ENCODE measurements at regions not wholly inside any gene's neighbourhood (a gene's known extent, or its start where the extent isn't known, plus 50 kb on each side); places are given as distances from the start of the nearest gene placed in this dataset.
A peak's percentile ranks its signal among the peaks of the same experiment; 100 is the strongest.

GRCh38 chr7:35519971-35520809, 174.7 kb downstream of the HERPUD2 start:
- Histone ChIP-seq H3K36me3 (ENCODE audit: insufficient read depth, low read length) (no peaks in the 10 kb centered on the region), H3K4me1 (ENCODE audit: low read length) (no peaks in the 10 kb centered on the region), H4K20me1 (ENCODE audit: insufficient read depth, low read depth, low read length) (no peaks in the 10 kb centered on the region), H3K27ac (ENCODE audit: low read length) (no peak overlapping the region), H3K9me2 (replicated peaks; ENCODE audit: insufficient read depth, low read length) (no peaks in the 10 kb centered on the region), H3K79me2 (ENCODE audit: low read length) (no peaks in the 10 kb centered on the region), H3K4me3 (ENCODE audit: low read length) (no peak overlapping the region), H2AFZ (ENCODE audit: low read length) (no peak overlapping the region; the same call in 1 of the 2 replicates), H3K9ac (ENCODE audit: low read length) (no peak overlapping the region), H3K9me3 (ENCODE audit: low read length) (no peaks in the 10 kb centered on the region), H3K27me3 (ENCODE audit: low read length) (no peaks in the 10 kb centered on the region), H3K4me2 (ENCODE audit: low read depth, low read length, poor library complexity, severe bottlenecking) (peak overlapping the region; percentile 45)
- peak; percentile 92 for DNase-seq

GRCh38 chr7:35518767-35519166, 176.2 kb downstream of the HERPUD2 start:
- Histone ChIP-seq H2AFZ (ENCODE audit: low read length) (no peak overlapping the region), H3K9ac (ENCODE audit: low read length) (no peak overlapping the region), H3K4me3 (ENCODE audit: low read length) (no peak overlapping the region), H3K9me2 (replicated peaks; ENCODE audit: insufficient read depth, low read length) (no peaks in the 10 kb centered on the region), H3K4me2 (ENCODE audit: low read depth, low read length, poor library complexity, severe bottlenecking) (no peak overlapping the region), H3K27ac (ENCODE audit: low read length) (no peak overlapping the region), H3K79me2 (ENCODE audit: low read length) (no peaks in the 10 kb centered on the region), H4K20me1 (ENCODE audit: insufficient read depth, low read depth, low read length) (no peaks in the 10 kb centered on the region), H3K27me3 (ENCODE audit: low read length) (no peaks in the 10 kb centered on the region), H3K36me3 (ENCODE audit: insufficient read depth, low read length) (no peaks in the 10 kb centered on the region), H3K4me1 (ENCODE audit: low read length) (no peaks in the 10 kb centered on the region), H3K9me3 (ENCODE audit: low read length) (no peaks in the 10 kb centered on the region)
- no peak for DNase-seq

GRCh38 chr7:35516498-35516897, 178.4 kb downstream of the HERPUD2 start:
- DNase-seq = no peak
- H3K4me1 ChIP-seq (ENCODE audit: low read length) = no peaks in the 10 kb centered on the region

GRCh38 chr7:35513828-35514227, 181.1 kb downstream of the HERPUD2 start:
- no peak overlapping the region for H3K9ac ChIP-seq (ENCODE audit: low read length)
- DNase-seq = no peak

More at GRCh38 chr7:35516498-35516897, 178.4 kb downstream of the HERPUD2 start:
- Histone ChIP-seq H3K27ac (ENCODE audit: low read length) (no peak overlapping the region), H4K20me1 (ENCODE audit: insufficient read depth, low read depth, low read length) (no peaks in the 10 kb centered on the region), H3K9me3 (ENCODE audit: low read length) (no peaks in the 10 kb centered on the region), H2AFZ (ENCODE audit: low read length) (no peak overlapping the region), H3K9me2 (replicated peaks; ENCODE audit: insufficient read depth, low read length) (no peaks in the 10 kb centered on the region), H3K9ac (ENCODE audit: low read length) (no peak overlapping the region), H3K4me2 (ENCODE audit: low read depth, low read length, poor library complexity, severe bottlenecking) (no peak overlapping the region), H3K36me3 (ENCODE audit: insufficient read depth, low read length) (no peaks in the 10 kb centered on the region), H3K79me2 (ENCODE audit: low read length) (no peaks in the 10 kb centered on the region), H3K27me3 (ENCODE audit: low read length) (no peaks in the 10 kb centered on the region), H3K4me3 (ENCODE audit: low read length) (no peak overlapping the region)

GRCh38 chr7:35513195-35513594, 181.7 kb downstream of the HERPUD2 start:
- Histone ChIP-seq H4K20me1 (ENCODE audit: insufficient read depth, low read depth, low read length) (no peaks in the 10 kb centered on the region), H3K4me1 (ENCODE audit: low read length) (no peaks in the 10 kb centered on the region), H2AFZ (ENCODE audit: low read length) (no peak overlapping the region; the same call in 1 of the 2 replicates), H3K27ac (ENCODE audit: low read length) (no peak overlapping the region), H3K4me2 (ENCODE audit: low read depth, low read length, poor library complexity, severe bottlenecking) (no peak overlapping the region), H3K36me3 (ENCODE audit: insufficient read depth, low read length) (no peaks in the 10 kb centered on the region), H3K9me2 (replicated peaks; ENCODE audit: insufficient read depth, low read length) (no peaks in the 10 kb centered on the region), H3K79me2 (ENCODE audit: low read length) (no peaks in the 10 kb centered on the region), H3K4me3 (ENCODE audit: low read length) (no peak overlapping the region), H3K9ac (ENCODE audit: low read length) (no peak overlapping the region), H3K27me3 (ENCODE audit: low read length) (no peaks in the 10 kb centered on the region), H3K9me3 (ENCODE audit: low read length) (no peaks in the 10 kb centered on the region)
- DNase-seq = no peak

More at GRCh38 chr7:35513828-35514227, 181.1 kb downstream of the HERPUD2 start:
- Histone ChIP-seq H3K27ac (ENCODE audit: low read length) (no peak overlapping the region), H3K9me3 (ENCODE audit: low read length) (no peaks in the 10 kb centered on the region), H3K4me3 (ENCODE audit: low read length) (no peak overlapping the region), H3K9me2 (replicated peaks; ENCODE audit: insufficient read depth, low read length) (no peaks in the 10 kb centered on the region), H3K4me2 (ENCODE audit: low read depth, low read length, poor library complexity, severe bottlenecking) (no peak overlapping the region), H3K27me3 (ENCODE audit: low read length) (no peaks in the 10 kb centered on the region), H3K79me2 (ENCODE audit: low read length) (no peaks in the 10 kb centered on the region), H3K36me3 (ENCODE audit: insufficient read depth, low read length) (no peaks in the 10 kb centered on the region), H4K20me1 (ENCODE audit: insufficient read depth, low read depth, low read length) (no peaks in the 10 kb centered on the region), H2AFZ (ENCODE audit: low read length) (no peak overlapping the region; the same call in 1 of the 2 replicates), H3K4me1 (ENCODE audit: low read length) (no peaks in the 10 kb centered on the region)

- Histone ChIP-seq H3K4me3 (ENCODE audit: low read length) (no peak overlapping the region), H3K9ac (ENCODE audit: low read length) (no peak overlapping the region), H3K36me3 (ENCODE audit: insufficient read depth, low read length) (no peaks in the 10 kb centered on the region), H3K4me1 (ENCODE audit: low read length) (no peaks in the 10 kb centered on the region), H2AFZ (ENCODE audit: low read length) (no peak overlapping the region), H3K9me3 (ENCODE audit: low read length) (no peaks in the 10 kb centered on the region), H4K20me1 (ENCODE audit: insufficient read depth, low read depth, low read length) (no peaks in the 10 kb centered on the region), H3K9me2 (replicated peaks; ENCODE audit: insufficient read depth, low read length) (no peaks in the 10 kb centered on the region), H3K4me2 (ENCODE audit: low read depth, low read length, poor library complexity, severe bottlenecking) (no peak overlapping the region), H3K27ac (ENCODE audit: low read length) (no peak overlapping the region), H3K79me2 (ENCODE audit: low read length) (no peaks in the 10 kb centered on the region), H3K27me3 (ENCODE audit: low read length) (no peaks in the 10 kb centered on the region)
- DNase-seq = no peak
These were observed 182.2 kb downstream of the HERPUD2 start for GRCh38 chr7:35512716-35513115.

- DNase-seq = no peak
- Histone ChIP-seq H3K9me3 (ENCODE audit: low read length) (no peaks in the 10 kb centered on the region), H4K20me1 (ENCODE audit: insufficient read depth, low read depth, low read length) (no peaks in the 10 kb centered on the region)
These were observed 186.1 kb downstream of the HERPUD2 start for GRCh38 chr7:35508623-35509400.

GRCh38 chr7:35505066-35505465, 189.9 kb downstream of the HERPUD2 start:
- Histone ChIP-seq H4K20me1 (ENCODE audit: insufficient read depth, low read depth, low read length) (no peaks in the 10 kb centered on the region), H3K79me2 (ENCODE audit: low read length) (no peaks in the 10 kb centered on the region), H2AFZ (ENCODE audit: low read length) (no peak overlapping the region), H3K9me3 (ENCODE audit: low read length) (no peaks in the 10 kb centered on the region), H3K27ac (ENCODE audit: low read length) (no peak overlapping the region), H3K9me2 (replicated peaks; ENCODE audit: insufficient read depth, low read length) (no peaks in the 10 kb centered on the region), H3K4me3 (ENCODE audit: low read length) (no peak overlapping the region), H3K4me2 (ENCODE audit: low read depth, low read length, poor library complexity, severe bottlenecking) (no peak overlapping the region), H3K4me1 (ENCODE audit: low read length) (no peaks in the 10 kb centered on the region), H3K27me3 (ENCODE audit: low read length) (no peaks in the 10 kb centered on the region), H3K36me3 (ENCODE audit: insufficient read depth, low read length) (no peaks in the 10 kb centered on the region), H3K9ac (ENCODE audit: low read length) (no peak overlapping the region)
- DNase-seq = no peak

More at GRCh38 chr7:35508623-35509400, 186.1 kb downstream of the HERPUD2 start:
- no peaks in the 10 kb centered on the region for H3K9me2 ChIP-seq (replicated peaks; ENCODE audit: insufficient read depth, low read length)
- H3K9ac ChIP-seq (ENCODE audit: low read length) = no peak overlapping the region
- no peak overlapping the region for H3K4me2 ChIP-seq (ENCODE audit: low read depth, low read length, poor library complexity, severe bottlenecking)
- H3K4me1 ChIP-seq (ENCODE audit: low read length) = no peaks in the 10 kb centered on the region
- no peak overlapping the region for H2AFZ ChIP-seq (ENCODE audit: low read length)
- H3K27me3 ChIP-seq (ENCODE audit: low read length) = no peaks in the 10 kb centered on the region
- no peak overlapping the region for H3K4me3 ChIP-seq (ENCODE audit: low read length)
- no peak overlapping the region for H3K27ac ChIP-seq (ENCODE audit: low read length)
- no peaks in the 10 kb centered on the region for H3K36me3 ChIP-seq (ENCODE audit: insufficient read depth, low read length)
- H3K79me2 ChIP-seq (ENCODE audit: low read length) = no peaks in the 10 kb centered on the region

Data from Karpas-422 (cell line).